GM12864 (cell line): ENCODE measurements at regions not wholly inside any gene's neighbourhood (a gene's known extent, or its start where the extent isn't known, plus 50 kb on each side); places are given as distances from the start of the nearest gene placed in this dataset.

Experiments
- DNase-seq: peaks from one replicate; pipeline ENCODE4 v3.0.0-alpha.2; 2011; ENCODE audit warnings: low read depth
- H3K4me3 ChIP-seq: 2 replicates; pipeline ENCODE4 v1.5.1; 2011; ENCODE audit warnings: mild to moderate bottlenecking, low read depth, low read length, control low read depth
- TF ChIP-seq, protein P1 (sequence below): IDR thresholded peaks from 2 replicates; pipeline ENCODE4 v1.5.1; 2011; ENCODE audit warnings: low read depth, mild to moderate bottlenecking, moderate library complexity, low read length, control low read depth, inconsistent platforms; ENCODE audit errors: missing control alignments

DNA sequence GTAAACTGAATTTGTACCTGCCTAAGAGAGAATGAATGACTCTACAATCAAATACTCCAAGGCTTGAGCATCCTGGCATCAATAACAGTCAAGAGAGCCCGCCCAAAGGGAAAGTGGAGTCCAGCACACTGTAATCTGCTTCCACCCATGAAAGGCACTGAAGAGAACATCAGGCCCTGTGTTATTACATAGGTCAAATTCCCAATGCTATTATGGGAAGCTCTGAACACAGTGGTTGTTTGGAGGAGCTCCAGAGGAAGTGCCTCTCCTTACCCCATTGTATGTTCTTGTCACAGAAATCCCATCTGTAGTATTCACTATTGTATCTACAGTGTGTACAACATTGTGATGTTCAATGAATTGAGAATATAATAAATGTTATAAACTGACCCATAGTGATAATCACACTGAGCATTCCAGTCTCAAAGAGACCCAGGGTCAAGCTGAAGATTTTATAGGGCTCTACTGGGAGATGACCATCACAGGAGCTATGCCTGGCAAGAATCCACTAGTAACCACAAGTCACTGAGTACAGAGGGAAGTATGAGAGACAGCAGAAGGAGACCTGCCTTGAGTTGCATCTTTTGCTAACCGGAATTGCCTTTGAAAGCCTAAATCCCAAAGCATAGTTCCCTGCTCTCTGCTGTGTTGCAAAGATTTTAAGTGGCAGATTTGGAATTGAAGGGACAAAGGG is 446.7 kb downstream of the GJA1 start:
- no peak for DNase-seq
- TF ChIP-seq, protein P1, sequence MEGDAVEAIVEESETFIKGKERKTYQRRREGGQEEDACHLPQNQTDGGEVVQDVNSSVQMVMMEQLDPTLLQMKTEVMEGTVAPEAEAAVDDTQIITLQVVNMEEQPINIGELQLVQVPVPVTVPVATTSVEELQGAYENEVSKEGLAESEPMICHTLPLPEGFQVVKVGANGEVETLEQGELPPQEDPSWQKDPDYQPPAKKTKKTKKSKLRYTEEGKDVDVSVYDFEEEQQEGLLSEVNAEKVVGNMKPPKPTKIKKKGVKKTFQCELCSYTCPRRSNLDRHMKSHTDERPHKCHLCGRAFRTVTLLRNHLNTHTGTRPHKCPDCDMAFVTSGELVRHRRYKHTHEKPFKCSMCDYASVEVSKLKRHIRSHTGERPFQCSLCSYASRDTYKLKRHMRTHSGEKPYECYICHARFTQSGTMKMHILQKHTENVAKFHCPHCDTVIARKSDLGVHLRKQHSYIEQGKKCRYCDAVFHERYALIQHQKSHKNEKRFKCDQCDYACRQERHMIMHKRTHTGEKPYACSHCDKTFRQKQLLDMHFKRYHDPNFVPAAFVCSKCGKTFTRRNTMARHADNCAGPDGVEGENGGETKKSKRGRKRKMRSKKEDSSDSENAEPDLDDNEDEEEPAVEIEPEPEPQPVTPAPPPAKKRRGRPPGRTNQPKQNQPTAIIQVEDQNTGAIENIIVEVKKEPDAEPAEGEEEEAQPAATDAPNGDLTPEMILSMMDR: no peak
- no peak overlapping the region for H3K4me3 ChIP-seq

GRCh38 chr6:121884091-121884490 is 448.6 kb downstream of the GJA1 start:
- H3K4me3 ChIP-seq: no peak overlapping the region
- DNase-seq: no peak
- TF ChIP-seq, protein P1: no peak

DNA sequence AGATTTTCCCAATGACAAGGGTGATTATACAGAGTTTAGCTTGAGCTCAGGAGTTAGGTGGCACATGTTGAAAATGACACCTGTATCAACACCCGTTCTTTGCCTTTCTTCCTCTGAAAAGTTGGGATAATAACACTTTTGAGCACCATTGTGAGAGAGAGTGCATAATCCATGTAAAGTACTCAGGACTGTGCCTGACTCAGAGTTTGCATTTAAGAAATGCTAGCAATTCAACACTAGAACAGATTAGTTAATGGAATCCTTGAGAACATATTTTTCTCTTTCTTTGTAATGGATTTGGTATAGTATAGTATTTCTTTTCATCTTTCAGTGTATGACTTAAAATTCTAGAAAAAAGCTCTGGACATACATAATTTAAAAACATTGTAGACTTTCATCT is 449.2 kb downstream of the GJA1 start:
- H3K4me3 ChIP-seq: no peak overlapping the region
- TF ChIP-seq, protein P1: no peak
- no peak for DNase-seq

DNA sequence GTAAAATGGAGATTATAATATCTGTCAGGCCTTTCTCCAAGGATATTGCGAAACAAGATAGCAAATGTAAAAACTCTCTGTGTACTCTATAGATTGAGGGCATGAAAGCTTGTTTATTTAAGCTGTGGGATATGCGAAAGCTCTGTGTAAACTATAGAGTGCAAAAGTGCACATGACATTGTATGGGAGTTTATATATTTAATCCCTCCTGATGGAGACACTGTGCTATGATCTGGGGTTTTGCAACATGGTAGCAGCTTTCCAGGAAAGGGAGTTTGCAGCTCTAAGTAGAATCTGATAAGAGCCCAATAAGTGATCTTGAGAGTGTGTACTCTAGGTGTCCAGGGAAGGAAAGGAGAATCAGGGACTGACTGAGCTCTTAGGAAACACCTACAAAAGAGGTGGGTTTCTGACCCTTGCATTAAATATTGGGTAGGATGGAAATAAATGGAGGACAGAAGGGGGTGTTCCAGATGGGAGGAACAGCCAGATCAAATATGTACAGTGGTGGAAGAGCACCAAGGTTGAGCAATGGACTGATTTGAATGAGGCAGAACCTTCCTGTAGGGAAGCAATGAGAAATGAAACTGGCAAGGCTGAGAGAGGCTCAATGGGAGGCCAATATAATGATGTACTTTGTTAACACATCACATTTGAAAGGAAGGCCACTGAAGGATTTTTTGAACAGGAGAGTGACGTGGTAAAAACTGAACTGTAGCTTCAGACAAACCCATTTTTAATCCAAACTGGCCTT is 450.1 kb downstream of the GJA1 start:
- TF ChIP-seq, protein P1: no peak
- no peak for DNase-seq
- H3K4me3 ChIP-seq: no peak overlapping the region

DNA sequence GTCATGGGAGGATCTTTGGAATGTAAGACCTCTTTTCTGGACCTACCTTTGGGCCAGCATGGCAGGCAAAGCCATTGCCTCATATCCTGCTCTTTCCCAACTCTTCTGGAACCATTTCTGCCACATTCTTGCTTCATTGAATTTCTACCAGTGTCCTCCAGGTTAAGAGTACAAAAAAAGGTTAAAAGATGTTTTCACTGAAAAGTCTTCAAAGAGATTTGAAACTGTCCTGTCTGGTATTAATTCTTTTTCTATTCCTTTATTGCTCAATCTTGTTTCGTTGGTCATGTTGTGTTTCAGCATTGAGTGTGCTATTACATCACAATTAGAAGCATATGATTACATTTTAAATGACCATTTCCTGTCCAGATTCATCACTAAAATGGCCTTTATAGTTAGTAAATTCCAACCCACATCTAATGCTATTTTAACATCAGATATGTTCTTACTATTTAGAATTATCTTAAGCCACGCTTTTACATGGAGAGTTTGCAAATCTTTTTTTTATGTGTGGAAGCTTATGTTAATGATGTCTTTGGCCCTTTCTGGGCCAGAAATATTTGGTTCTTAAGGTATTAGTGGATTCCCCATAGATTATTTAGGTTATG is 450.9 kb downstream of the GJA1 start:
- no peak for DNase-seq
- TF ChIP-seq, protein P1: no peak
- H3K4me3 ChIP-seq: no peak overlapping the region

- no peak overlapping the region for H3K4me3 ChIP-seq
- TF ChIP-seq, protein P1: no peak
These were observed 452.3 kb downstream of the GJA1 start for GRCh38 chr6:121887724-121888123.

More at GRCh38 chr6:121887724-121888123, 452.3 kb downstream of the GJA1 start:
- no peak for DNase-seq
